Panc1 (cell line): ENCODE measurements at regions not wholly inside any gene's neighbourhood (a gene's known extent, or its start where the extent isn't known, plus 50 kb on each side); places are given as distances from the start of the nearest gene placed in this dataset.

Experiments
- POLR2AphosphoS5 ChIP-seq: IDR thresholded peaks from 2 replicates; pipeline ENCODE4 v1.6.1; 2012; ENCODE audit warnings: mild to moderate bottlenecking, low read depth, low read length, moderate library complexity
- TCF7L2 ChIP-seq: IDR thresholded peaks from 2 replicates; pipeline ENCODE4 v1.6.1; 2011; ENCODE audit warnings: mild to moderate bottlenecking, low read depth, low read length, inconsistent platforms
- TF ChIP-seq, protein P1 (sequence below): fragments of 450-650 bp; IDR thresholded peaks from 2 replicates; pipeline ENCODE4 v1.5.1; 2017; ENCODE audit warnings: mild to moderate bottlenecking
- TF ChIP-seq, protein P2 (sequence below), 2 experiments: IDR thresholded peaks; 2 replicates each; pipeline ENCODE4 v1.6.1; 2011 to 2012; ENCODE audit warnings: low read depth in 2 of 2, control low read depth in 1 of 2, low read length in 1 of 2, mild to moderate bottlenecking in 1 of 2, moderate library complexity in 1 of 2; ENCODE audit not compliant: insufficient read depth in 1 of 2

DNA sequence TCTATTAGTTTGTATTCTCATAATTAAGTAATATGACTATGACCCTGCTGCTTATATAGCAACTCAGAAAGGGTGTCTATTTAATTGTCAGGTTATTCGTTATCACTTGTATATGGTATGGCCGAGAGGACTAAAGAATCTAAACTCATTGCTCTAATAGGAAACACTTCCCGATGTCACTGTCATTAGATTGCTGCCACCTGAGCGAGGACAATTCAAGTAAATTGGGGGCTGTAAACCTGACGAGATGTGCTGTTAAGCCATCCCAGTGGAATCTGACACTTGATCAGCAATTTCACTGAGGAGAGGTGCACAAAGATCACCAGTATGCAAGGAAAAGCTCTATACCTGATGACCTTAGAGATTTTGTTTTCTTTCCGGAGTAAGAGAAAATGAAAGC lies 1319.3 kb downstream of the MAT2B start:
- TF ChIP-seq, protein P1, sequence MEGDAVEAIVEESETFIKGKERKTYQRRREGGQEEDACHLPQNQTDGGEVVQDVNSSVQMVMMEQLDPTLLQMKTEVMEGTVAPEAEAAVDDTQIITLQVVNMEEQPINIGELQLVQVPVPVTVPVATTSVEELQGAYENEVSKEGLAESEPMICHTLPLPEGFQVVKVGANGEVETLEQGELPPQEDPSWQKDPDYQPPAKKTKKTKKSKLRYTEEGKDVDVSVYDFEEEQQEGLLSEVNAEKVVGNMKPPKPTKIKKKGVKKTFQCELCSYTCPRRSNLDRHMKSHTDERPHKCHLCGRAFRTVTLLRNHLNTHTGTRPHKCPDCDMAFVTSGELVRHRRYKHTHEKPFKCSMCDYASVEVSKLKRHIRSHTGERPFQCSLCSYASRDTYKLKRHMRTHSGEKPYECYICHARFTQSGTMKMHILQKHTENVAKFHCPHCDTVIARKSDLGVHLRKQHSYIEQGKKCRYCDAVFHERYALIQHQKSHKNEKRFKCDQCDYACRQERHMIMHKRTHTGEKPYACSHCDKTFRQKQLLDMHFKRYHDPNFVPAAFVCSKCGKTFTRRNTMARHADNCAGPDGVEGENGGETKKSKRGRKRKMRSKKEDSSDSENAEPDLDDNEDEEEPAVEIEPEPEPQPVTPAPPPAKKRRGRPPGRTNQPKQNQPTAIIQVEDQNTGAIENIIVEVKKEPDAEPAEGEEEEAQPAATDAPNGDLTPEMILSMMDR = no peak
- TF ChIP-seq, protein P2, sequence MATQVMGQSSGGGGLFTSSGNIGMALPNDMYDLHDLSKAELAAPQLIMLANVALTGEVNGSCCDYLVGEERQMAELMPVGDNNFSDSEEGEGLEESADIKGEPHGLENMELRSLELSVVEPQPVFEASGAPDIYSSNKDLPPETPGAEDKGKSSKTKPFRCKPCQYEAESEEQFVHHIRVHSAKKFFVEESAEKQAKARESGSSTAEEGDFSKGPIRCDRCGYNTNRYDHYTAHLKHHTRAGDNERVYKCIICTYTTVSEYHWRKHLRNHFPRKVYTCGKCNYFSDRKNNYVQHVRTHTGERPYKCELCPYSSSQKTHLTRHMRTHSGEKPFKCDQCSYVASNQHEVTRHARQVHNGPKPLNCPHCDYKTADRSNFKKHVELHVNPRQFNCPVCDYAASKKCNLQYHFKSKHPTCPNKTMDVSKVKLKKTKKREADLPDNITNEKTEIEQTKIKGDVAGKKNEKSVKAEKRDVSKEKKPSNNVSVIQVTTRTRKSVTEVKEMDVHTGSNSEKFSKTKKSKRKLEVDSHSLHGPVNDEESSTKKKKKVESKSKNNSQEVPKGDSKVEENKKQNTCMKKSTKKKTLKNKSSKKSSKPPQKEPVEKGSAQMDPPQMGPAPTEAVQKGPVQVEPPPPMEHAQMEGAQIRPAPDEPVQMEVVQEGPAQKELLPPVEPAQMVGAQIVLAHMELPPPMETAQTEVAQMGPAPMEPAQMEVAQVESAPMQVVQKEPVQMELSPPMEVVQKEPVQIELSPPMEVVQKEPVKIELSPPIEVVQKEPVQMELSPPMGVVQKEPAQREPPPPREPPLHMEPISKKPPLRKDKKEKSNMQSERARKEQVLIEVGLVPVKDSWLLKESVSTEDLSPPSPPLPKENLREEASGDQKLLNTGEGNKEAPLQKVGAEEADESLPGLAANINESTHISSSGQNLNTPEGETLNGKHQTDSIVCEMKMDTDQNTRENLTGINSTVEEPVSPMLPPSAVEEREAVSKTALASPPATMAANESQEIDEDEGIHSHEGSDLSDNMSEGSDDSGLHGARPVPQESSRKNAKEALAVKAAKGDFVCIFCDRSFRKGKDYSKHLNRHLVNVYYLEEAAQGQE (IDR thresholded peaks at IDR 0.05; ENCODE audit: insufficient read depth in 1 of 2, low read depth in 2 of 2, low read length in 1 of 2) = no peak
- no peak for TF ChIP-seq TCF7L2
- TF ChIP-seq POLR2AphosphoS5 = no peak
